ENCODE measurements at regions not wholly inside any gene's neighbourhood (a gene's known extent, or its start where the extent isn't known, plus 50 kb on each side); places are given as distances from the start of the nearest gene placed in this dataset.

GRCh38 chr15:35674873-35675781, 129.2 kb upstream of the DPH6 start:
- peak overlapping the region; percentile 49 for H2AFZ ChIP-seq (ENCODE audit: low read length)
- peak overlapping the region; percentile 11 for H3K4me2 ChIP-seq (ENCODE audit: extremely low read depth, insufficient read depth, low read length)
- no peaks in the 10 kb centered on the region for H3K36me3 ChIP-seq (ENCODE audit: control insufficient read depth, insufficient read depth, low read length)

GRCh38 chr15:35678774-35679173, 132.8 kb upstream of the DPH6 start:
- no peak overlapping the region for H3K27ac ChIP-seq (ENCODE audit: insufficient read depth, low read length)
- no peaks in the 10 kb centered on the region for H3K36me3 ChIP-seq (ENCODE audit: control insufficient read depth, insufficient read depth, low read length)
- H3K27me3 ChIP-seq (ENCODE audit: control insufficient read depth, insufficient read depth, low read length): no peaks in the 10 kb centered on the region
- H3K9me3 ChIP-seq (ENCODE audit: control insufficient read depth, insufficient read depth, low read depth, low read length): no peaks in the 10 kb centered on the region
- H4K20me1 ChIP-seq (ENCODE audit: control insufficient read depth, extremely low read depth, insufficient read depth, low read length): no peaks in the 10 kb centered on the region
- no peak for DNase-seq (ENCODE audit: low read depth in 2 of 2)
- H2AFZ ChIP-seq (ENCODE audit: low read length): no peak overlapping the region
- peaks cover 4% of the 10 kb centered on the region for H3K4me1 ChIP-seq (ENCODE audit: control insufficient read depth, extremely low read depth, insufficient read depth, low read length)
- no peak overlapping the region for H3K4me3 ChIP-seq (replicated peaks in 1 of 4; ENCODE audit: control extremely low read depth in 1 of 4, insufficient read depth in 1 of 4, low read depth in 3 of 4, low read length in 4 of 4)
- TF ChIP-seq EZH2 (IDR thresholded peaks at IDR 0.05; ENCODE audit: low read length, missing control alignments) (no peak), CTCF (conservative IDR thresholded peaks at IDR 0.05 in 1 of 2, IDR thresholded peaks at IDR 0.05 in 1 of 2; ENCODE audit: low read depth in 1 of 2, low read length in 2 of 2) (no peak)
- H3K4me2 ChIP-seq (ENCODE audit: extremely low read depth, insufficient read depth, low read length): no peak overlapping the region
- no peak overlapping the region for H3K9ac ChIP-seq (ENCODE audit: insufficient read depth, low read length)
- no peaks in the 10 kb centered on the region for H3K79me2 ChIP-seq (ENCODE audit: control insufficient read depth, insufficient read depth, low read length)

More at GRCh38 chr15:35674873-35675781, 129.2 kb upstream of the DPH6 start:
- H3K9ac ChIP-seq (ENCODE audit: insufficient read depth, low read length): no peak overlapping the region
- H4K20me1 ChIP-seq (ENCODE audit: control insufficient read depth, extremely low read depth, insufficient read depth, low read length): no peaks in the 10 kb centered on the region
- no peaks in the 10 kb centered on the region for H3K79me2 ChIP-seq (ENCODE audit: control insufficient read depth, insufficient read depth, low read length)
- peak; percentile 51 to 72 for DNase-seq (ENCODE audit: low read depth in 2 of 2)
- H3K4me1 ChIP-seq (ENCODE audit: control insufficient read depth, extremely low read depth, insufficient read depth, low read length): peaks cover 4% of the 10 kb centered on the region
- H3K4me3 ChIP-seq (replicated peaks in 1 of 4; ENCODE audit: control extremely low read depth in 1 of 4, insufficient read depth in 1 of 4, low read depth in 3 of 4, low read length in 4 of 4): no peak overlapping the region
- TF ChIP-seq EZH2 (IDR thresholded peaks at IDR 0.05; ENCODE audit: low read length, missing control alignments) (no peak), CTCF (conservative IDR thresholded peaks at IDR 0.05 in 1 of 2, IDR thresholded peaks at IDR 0.05 in 1 of 2; ENCODE audit: low read depth in 1 of 2, low read length in 2 of 2) (no peak)
- H3K9me3 ChIP-seq (ENCODE audit: control insufficient read depth, insufficient read depth, low read depth, low read length): no peaks in the 10 kb centered on the region
- H3K27ac ChIP-seq (ENCODE audit: insufficient read depth, low read length): no peak overlapping the region
- H3K27me3 ChIP-seq (ENCODE audit: control insufficient read depth, insufficient read depth, low read length): no peaks in the 10 kb centered on the region

- no peak overlapping the region for H2AFZ ChIP-seq (ENCODE audit: low read length)
- H3K27me3 ChIP-seq (ENCODE audit: control insufficient read depth, insufficient read depth, low read length): no peaks in the 10 kb centered on the region
- no peak for TF ChIP-seq EZH2 (IDR thresholded peaks at IDR 0.05; ENCODE audit: low read length, missing control alignments)
- TF ChIP-seq CTCF (conservative IDR thresholded peaks at IDR 0.05 in 1 of 2, IDR thresholded peaks at IDR 0.05 in 1 of 2; ENCODE audit: low read depth in 1 of 2, low read length in 2 of 2): no peak
- no peak overlapping the region for H3K9ac ChIP-seq (ENCODE audit: insufficient read depth, low read length)
- H3K36me3 ChIP-seq (ENCODE audit: control insufficient read depth, insufficient read depth, low read length): no peaks in the 10 kb centered on the region
- no peaks in the 10 kb centered on the region for H4K20me1 ChIP-seq (ENCODE audit: control insufficient read depth, extremely low read depth, insufficient read depth, low read length)
- H3K27ac ChIP-seq (ENCODE audit: insufficient read depth, low read length): no peak overlapping the region
- H3K9me3 ChIP-seq (ENCODE audit: control insufficient read depth, insufficient read depth, low read depth, low read length): no peaks in the 10 kb centered on the region
- H3K4me2 ChIP-seq (ENCODE audit: extremely low read depth, insufficient read depth, low read length): no peak overlapping the region
- H3K4me3 ChIP-seq (replicated peaks in 1 of 4; ENCODE audit: control extremely low read depth in 1 of 4, insufficient read depth in 1 of 4, low read depth in 3 of 4, low read length in 4 of 4): no peak overlapping the region
- peaks cover 4% of the 10 kb centered on the region for H3K4me1 ChIP-seq (ENCODE audit: control insufficient read depth, extremely low read depth, insufficient read depth, low read length)
- no peaks in the 10 kb centered on the region for H3K79me2 ChIP-seq (ENCODE audit: control insufficient read depth, insufficient read depth, low read length)
- no peak for DNase-seq (ENCODE audit: low read depth in 2 of 2)
Measured at GRCh38 chr15:35679186-35679585, 133.2 kb upstream of the DPH6 start.
